ENCODE measurements at regions not wholly inside any gene's neighbourhood (a gene's known extent, or its start where the extent isn't known, plus 50 kb on each side); places are given as distances from the start of the nearest gene placed in this dataset.

GRCh38 chr13:44153496-44153895 lies 220.1 kb upstream of the SERP2 start:
- TF ChIP-seq POLR2A (IDR thresholded peaks at IDR 0.05) (no peak), CTCF (IDR thresholded peaks at IDR 0.05) (no peak), POLR2AphosphoS5 (IDR thresholded peaks at IDR 0.05) (no peak)
